ENCODE measurements at regions not wholly inside any gene's neighbourhood (a gene's known extent, or its start where the extent isn't known, plus 50 kb on each side); places are given as distances from the start of the nearest gene placed in this dataset.

DNA sequence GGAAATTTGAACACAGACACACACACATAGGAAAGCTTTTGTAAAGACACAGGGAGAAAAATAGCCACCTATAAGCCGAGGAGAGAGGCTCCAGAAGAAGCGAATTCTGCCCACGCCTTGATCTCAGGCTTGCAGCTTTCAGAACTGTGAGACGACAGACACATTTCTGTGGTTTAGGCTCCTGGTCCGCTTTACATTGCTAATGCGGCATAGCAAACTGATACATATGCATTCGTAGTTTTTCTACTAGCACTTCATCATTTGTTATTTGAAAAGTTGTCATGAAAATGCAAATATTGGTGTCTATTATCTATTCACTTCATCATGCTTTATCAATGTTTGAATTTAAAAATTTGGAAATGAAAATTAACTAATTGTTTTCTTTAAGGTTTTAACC is 674.9 kb downstream of the SEMA5A start:
- H2AFZ ChIP-seq: no peak overlapping the region
- no peak overlapping the region for H3K27ac ChIP-seq
- WGBS (ENCODE audit: low lambda C conversion rate, missing lambda C conversion rate): 68% methylated on average over 7 of the region's 7 CpGs

GRCh38 chr5:8871446-8871845 is 674.4 kb downstream of the SEMA5A start:
- Histone ChIP-seq H3K9me3 (ENCODE audit: low read depth) (no peaks in the 10 kb centered on the region), H3K4me3 (no peak overlapping the region), H3K27ac (no peak overlapping the region), H2AFZ (no peak overlapping the region), H3K4me1 (ENCODE audit: insufficient read depth) (no peaks in the 10 kb centered on the region), H3K9me2 (replicated peaks; ENCODE audit: insufficient read depth) (no peaks in the 10 kb centered on the region), H3K27me3 (no peaks in the 10 kb centered on the region), H3K36me3 (replicated peaks; ENCODE audit: insufficient read depth, low read depth) (no peaks in the 10 kb centered on the region), H4K20me1 (ENCODE audit: insufficient read depth, poor library complexity, severe bottlenecking) (no peaks in the 10 kb centered on the region), H3K4me2 (no peak overlapping the region), H3K79me2 (no peaks in the 10 kb centered on the region)
- TF ChIP-seq EZH2phosphoT487 (IDR thresholded peaks at IDR 0.05; ENCODE audit: low read depth, severe bottlenecking, unreplicated experiment) (no peak), CTCF (IDR thresholded peaks at IDR 0.05; ENCODE audit: poor library complexity) (no peak), EZH2 (IDR thresholded peaks at IDR 0.05; ENCODE audit: borderline replicate concordance) (no peak)
- 88% methylated on average over 2 of the region's 2 CpGs for WGBS (ENCODE audit: low lambda C conversion rate, missing lambda C conversion rate)
- DNase-seq (ENCODE audit: low spot score): no peak

More for the DNA sequence above, 674.9 kb downstream of the SEMA5A start:
- H3K4me1 ChIP-seq (ENCODE audit: insufficient read depth): no peaks in the 10 kb centered on the region
- H3K9me2 ChIP-seq (replicated peaks; ENCODE audit: insufficient read depth): no peaks in the 10 kb centered on the region
- no peak for DNase-seq (ENCODE audit: low spot score)
- H3K9me3 ChIP-seq (ENCODE audit: low read depth): no peaks in the 10 kb centered on the region
- no peak overlapping the region for H3K4me2 ChIP-seq
- TF ChIP-seq EZH2phosphoT487 (IDR thresholded peaks at IDR 0.05; ENCODE audit: low read depth, severe bottlenecking, unreplicated experiment) (no peak), EZH2 (IDR thresholded peaks at IDR 0.05; ENCODE audit: borderline replicate concordance) (no peak), CTCF (IDR thresholded peaks at IDR 0.05; ENCODE audit: poor library complexity) (no peak)
- no peaks in the 10 kb centered on the region for H3K79me2 ChIP-seq
- no peaks in the 10 kb centered on the region for H3K27me3 ChIP-seq
- H3K4me3 ChIP-seq: no peak overlapping the region
- no peaks in the 10 kb centered on the region for H4K20me1 ChIP-seq (ENCODE audit: insufficient read depth, poor library complexity, severe bottlenecking)
- no peaks in the 10 kb centered on the region for H3K36me3 ChIP-seq (replicated peaks; ENCODE audit: insufficient read depth, low read depth)

DNA sequence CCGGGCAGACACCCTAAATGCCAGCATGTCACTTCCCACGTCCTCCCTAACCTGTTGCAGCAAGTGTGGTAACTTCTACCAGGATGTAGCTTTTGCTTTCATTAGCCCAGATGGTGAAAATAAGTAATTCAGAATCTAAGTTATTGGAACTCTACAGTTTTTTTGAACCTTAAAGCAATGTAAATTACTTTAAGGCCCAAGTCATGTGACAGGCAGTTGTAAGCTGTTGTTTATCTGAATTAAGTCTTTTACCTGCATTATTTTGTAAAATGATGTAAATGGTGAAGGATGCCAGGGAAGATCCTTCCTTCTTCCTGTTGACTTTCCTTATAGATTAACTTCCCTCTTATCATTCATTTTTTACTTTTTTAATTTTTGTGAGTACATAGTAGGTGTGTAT is 670.2 kb downstream of the SEMA5A start:
- no peaks in the 10 kb centered on the region for H3K79me2 ChIP-seq
- TF ChIP-seq EZH2 (IDR thresholded peaks at IDR 0.05; ENCODE audit: borderline replicate concordance) (no peak), CTCF (IDR thresholded peaks at IDR 0.05; ENCODE audit: poor library complexity) (no peak), EZH2phosphoT487 (IDR thresholded peaks at IDR 0.05; ENCODE audit: low read depth, severe bottlenecking, unreplicated experiment) (no peak)
- no peaks in the 10 kb centered on the region for H3K9me2 ChIP-seq (replicated peaks; ENCODE audit: insufficient read depth)
- H3K4me1 ChIP-seq (ENCODE audit: insufficient read depth): no peaks in the 10 kb centered on the region
- H3K27me3 ChIP-seq: no peaks in the 10 kb centered on the region
- no peak overlapping the region for H3K27ac ChIP-seq
- no peak overlapping the region for H3K4me2 ChIP-seq
- H3K4me3 ChIP-seq: no peak overlapping the region
- no peaks in the 10 kb centered on the region for H4K20me1 ChIP-seq (ENCODE audit: insufficient read depth, poor library complexity, severe bottlenecking)
- H3K9me3 ChIP-seq (ENCODE audit: low read depth): no peaks in the 10 kb centered on the region
- no peak for DNase-seq (ENCODE audit: low spot score)
- WGBS (ENCODE audit: low lambda C conversion rate, missing lambda C conversion rate): 83% methylated on average over 2 of the region's 2 CpGs
- no peaks in the 10 kb centered on the region for H3K36me3 ChIP-seq (replicated peaks; ENCODE audit: insufficient read depth, low read depth)
- no peak overlapping the region for H2AFZ ChIP-seq

GRCh38 chr5:8879248-8879647 is 666.6 kb downstream of the SEMA5A start:
- TF ChIP-seq EZH2 (IDR thresholded peaks at IDR 0.05; ENCODE audit: borderline replicate concordance) (no peak), CTCF (IDR thresholded peaks at IDR 0.05; ENCODE audit: poor library complexity) (no peak), EZH2phosphoT487 (IDR thresholded peaks at IDR 0.05; ENCODE audit: low read depth, severe bottlenecking, unreplicated experiment) (no peak)

More at GRCh38 chr5:8879248-8879647, 666.6 kb downstream of the SEMA5A start:
- H4K20me1 ChIP-seq (ENCODE audit: insufficient read depth, poor library complexity, severe bottlenecking): no peaks in the 10 kb centered on the region
- no peak overlapping the region for H3K27ac ChIP-seq
- DNase-seq (ENCODE audit: low spot score): no peak
- no peaks in the 10 kb centered on the region for H3K36me3 ChIP-seq (replicated peaks; ENCODE audit: insufficient read depth, low read depth)
- no peaks in the 10 kb centered on the region for H3K27me3 ChIP-seq
- no peaks in the 10 kb centered on the region for H3K9me3 ChIP-seq (ENCODE audit: low read depth)
- no peaks in the 10 kb centered on the region for H3K4me1 ChIP-seq (ENCODE audit: insufficient read depth)
- H3K79me2 ChIP-seq: no peaks in the 10 kb centered on the region
- H3K4me3 ChIP-seq: no peak overlapping the region
- WGBS (ENCODE audit: low lambda C conversion rate, missing lambda C conversion rate): 93% methylated on average over 3 of the region's 3 CpGs
- no peaks in the 10 kb centered on the region for H3K9me2 ChIP-seq (replicated peaks; ENCODE audit: insufficient read depth)
- H3K4me2 ChIP-seq: no peak overlapping the region
- no peak overlapping the region for H2AFZ ChIP-seq
